Erythroblast (primary cell): ENCODE measurements at regions not wholly inside any gene's neighbourhood (a gene's known extent, or its start where the extent isn't known, plus 50 kb on each side); places are given as distances from the start of the nearest gene placed in this dataset.

Experiments
- GATA1 ChIP-seq: IDR thresholded peaks from 2 replicates; pipeline ENCODE4 v1.6.1; 2011; ENCODE audit warnings: low read depth, mild to moderate bottlenecking, control low read depth, low read length, moderate library complexity
- POLR2A ChIP-seq: IDR thresholded peaks from 2 replicates; pipeline ENCODE4 v1.6.1; 2011; ENCODE audit warnings: mild to moderate bottlenecking, low read length

GRCh38 chr2:19686439-19686838 lies 215.3 kb downstream of the TTC32 start:
- TF ChIP-seq POLR2A (no peak), GATA1 (no peak)
